Raji (cell line): ENCODE measurements at regions not wholly inside any gene's neighbourhood (a gene's known extent, or its start where the extent isn't known, plus 50 kb on each side); places are given as distances from the start of the nearest gene placed in this dataset.

ENCODE experiments used
- POLR2A ChIP-seq: IDR thresholded peaks from 2 replicates; pipeline ENCODE4 v1.6.1; 2011; ENCODE audit warnings: low read depth, low read length, control low read depth; ENCODE audit not compliant: insufficient read depth

- no peak for TF ChIP-seq POLR2A
Measured at GRCh38 chr11:110883256-110883655, 171.0 kb upstream of the ARHGAP20 start.

GRCh38 chr11:110878513-110878912, 166.3 kb upstream of the ARHGAP20 start:
- TF ChIP-seq POLR2A = no peak

- TF ChIP-seq POLR2A = no peak
Measured at GRCh38 chr11:110874437-110875030, 162.3 kb upstream of the ARHGAP20 start.

GRCh38 chr11:110873975-110874374, 161.7 kb upstream of the ARHGAP20 start:
- no peak for TF ChIP-seq POLR2A

- no peak for TF ChIP-seq POLR2A
Measured at GRCh38 chr11:110870816-110871522, 158.7 kb upstream of the ARHGAP20 start.

- no peak for TF ChIP-seq POLR2A
Measured at GRCh38 chr11:110867951-110868350, 155.7 kb upstream of the ARHGAP20 start.

GRCh38 chr11:110866081-110866480, 153.8 kb upstream of the ARHGAP20 start:
- no peak for TF ChIP-seq POLR2A

GRCh38 chr11:110862407-110862806, 150.2 kb upstream of the ARHGAP20 start:
- no peak for TF ChIP-seq POLR2A

GRCh38 chr11:110860461-110860860, 148.2 kb upstream of the ARHGAP20 start:
- TF ChIP-seq POLR2A = no peak

GRCh38 chr11:110859998-110860397, 147.8 kb upstream of the ARHGAP20 start:
- no peak for TF ChIP-seq POLR2A

- TF ChIP-seq POLR2A = no peak
Measured at GRCh38 chr11:110859240-110859840, 147.1 kb upstream of the ARHGAP20 start.

GRCh38 chr11:110858547-110858921, 146.3 kb upstream of the ARHGAP20 start:
- TF ChIP-seq POLR2A = no peak

GRCh38 chr11:110857892-110858546, 145.8 kb upstream of the ARHGAP20 start:
- TF ChIP-seq POLR2A = no peak

GRCh38 chr11:110856996-110857812, 145.0 kb upstream of the ARHGAP20 start:
- TF ChIP-seq POLR2A = no peak

- no peak for TF ChIP-seq POLR2A
Measured at GRCh38 chr11:110856340-110856739, 144.1 kb upstream of the ARHGAP20 start.
